ENCODE measurements at regions not wholly inside any gene's neighbourhood (a gene's known extent, or its start where the extent isn't known, plus 50 kb on each side); places are given as distances from the start of the nearest gene placed in this dataset.

- H3K27ac ChIP-seq (replicated peaks), result no peak overlapping the region
- H3K9me3 ChIP-seq (replicated peaks), result no peaks in the 10 kb centered on the region
- no peaks in the 10 kb centered on the region for H3K4me1 ChIP-seq
- DNase-seq, result no peak
- TF ChIP-seq, protein P1, sequence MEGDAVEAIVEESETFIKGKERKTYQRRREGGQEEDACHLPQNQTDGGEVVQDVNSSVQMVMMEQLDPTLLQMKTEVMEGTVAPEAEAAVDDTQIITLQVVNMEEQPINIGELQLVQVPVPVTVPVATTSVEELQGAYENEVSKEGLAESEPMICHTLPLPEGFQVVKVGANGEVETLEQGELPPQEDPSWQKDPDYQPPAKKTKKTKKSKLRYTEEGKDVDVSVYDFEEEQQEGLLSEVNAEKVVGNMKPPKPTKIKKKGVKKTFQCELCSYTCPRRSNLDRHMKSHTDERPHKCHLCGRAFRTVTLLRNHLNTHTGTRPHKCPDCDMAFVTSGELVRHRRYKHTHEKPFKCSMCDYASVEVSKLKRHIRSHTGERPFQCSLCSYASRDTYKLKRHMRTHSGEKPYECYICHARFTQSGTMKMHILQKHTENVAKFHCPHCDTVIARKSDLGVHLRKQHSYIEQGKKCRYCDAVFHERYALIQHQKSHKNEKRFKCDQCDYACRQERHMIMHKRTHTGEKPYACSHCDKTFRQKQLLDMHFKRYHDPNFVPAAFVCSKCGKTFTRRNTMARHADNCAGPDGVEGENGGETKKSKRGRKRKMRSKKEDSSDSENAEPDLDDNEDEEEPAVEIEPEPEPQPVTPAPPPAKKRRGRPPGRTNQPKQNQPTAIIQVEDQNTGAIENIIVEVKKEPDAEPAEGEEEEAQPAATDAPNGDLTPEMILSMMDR (IDR thresholded peaks at IDR 0.05; ENCODE audit: borderline replicate concordance), result no peak
- intact Hi-C loops (cut with micrococcal nuclease), result no loop called here
- no peak overlapping the region for H3K4me3 ChIP-seq
- no peaks in the 10 kb centered on the region for H3K27me3 ChIP-seq (ENCODE audit: low read depth)
- no peaks in the 10 kb centered on the region for H3K36me3 ChIP-seq
These were observed 76.5 kb downstream of the OTOL1 start for GRCh38 chr3:161573136-161573535.

DNA sequence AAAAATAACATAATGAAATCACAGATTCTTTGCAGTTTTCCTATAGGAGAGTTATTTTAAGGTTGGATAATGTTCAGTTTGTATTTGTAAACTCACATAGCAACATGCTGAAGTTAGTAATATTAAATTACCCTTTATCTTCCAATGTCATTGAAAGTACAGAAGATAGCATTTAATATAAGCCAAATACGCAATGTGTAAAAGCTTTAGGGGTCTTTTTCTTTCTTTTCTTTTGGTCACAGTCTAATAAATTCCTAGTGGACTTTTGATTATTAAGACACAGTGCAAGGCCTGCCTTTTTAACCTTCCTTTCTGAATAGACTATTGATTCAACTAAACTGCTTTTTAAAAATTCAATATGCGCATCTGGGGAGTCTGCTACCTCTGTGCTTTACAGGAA is 79.3 kb downstream of the OTOL1 start:
- no peaks in the 10 kb centered on the region for H3K4me1 ChIP-seq
- H3K4me3 ChIP-seq, result no peak overlapping the region
- H3K9me3 ChIP-seq (replicated peaks), result no peaks in the 10 kb centered on the region
- no peaks in the 10 kb centered on the region for H3K27me3 ChIP-seq (ENCODE audit: low read depth)
- H3K27ac ChIP-seq (replicated peaks), result no peak overlapping the region
- TF ChIP-seq, protein P1 (IDR thresholded peaks at IDR 0.05; ENCODE audit: borderline replicate concordance), result no peak
- no peak for DNase-seq
- H3K36me3 ChIP-seq, result no peaks in the 10 kb centered on the region
- intact Hi-C loops (cut with micrococcal nuclease), result no loop called here

GRCh38 chr3:161576311-161576710 is 79.7 kb downstream of the OTOL1 start:
- Histone ChIP-seq H3K9me3 (replicated peaks) (no peaks in the 10 kb centered on the region), H3K27ac (replicated peaks) (no peak overlapping the region), H3K36me3 (no peaks in the 10 kb centered on the region), H3K27me3 (ENCODE audit: low read depth) (no peaks in the 10 kb centered on the region), H3K4me3 (no peak overlapping the region), H3K4me1 (no peaks in the 10 kb centered on the region)
- TF ChIP-seq, protein P1 (IDR thresholded peaks at IDR 0.05; ENCODE audit: borderline replicate concordance), result no peak
- intact Hi-C loops (cut with micrococcal nuclease), result no loop called here
- DNase-seq, result no peak

GRCh38 chr3:161576714-161577510 is 80.3 kb downstream of the OTOL1 start:
- H3K4me3 ChIP-seq, result no peak overlapping the region
- H3K27me3 ChIP-seq (ENCODE audit: low read depth), result no peaks in the 10 kb centered on the region
- no peaks in the 10 kb centered on the region for H3K4me1 ChIP-seq
- H3K9me3 ChIP-seq (replicated peaks), result no peaks in the 10 kb centered on the region
- TF ChIP-seq, protein P1 (IDR thresholded peaks at IDR 0.05; ENCODE audit: borderline replicate concordance), result no peak
- no peak overlapping the region for H3K27ac ChIP-seq (replicated peaks)
- no peaks in the 10 kb centered on the region for H3K36me3 ChIP-seq
- intact Hi-C loops (cut with micrococcal nuclease), result no loop called here
- DNase-seq, result no peak

GRCh38 chr3:161577662-161578061 is 81.1 kb downstream of the OTOL1 start:
- no peak for DNase-seq
- no peaks in the 10 kb centered on the region for H3K9me3 ChIP-seq (replicated peaks)
- no peak overlapping the region for H3K27ac ChIP-seq (replicated peaks)
- no peak overlapping the region for H3K4me3 ChIP-seq
- H3K36me3 ChIP-seq, result no peaks in the 10 kb centered on the region
- TF ChIP-seq, protein P1 (IDR thresholded peaks at IDR 0.05; ENCODE audit: borderline replicate concordance), result no peak
- intact Hi-C loops (cut with micrococcal nuclease), result no loop called here
- no peaks in the 10 kb centered on the region for H3K4me1 ChIP-seq
- no peaks in the 10 kb centered on the region for H3K27me3 ChIP-seq (ENCODE audit: low read depth)
